Right cardiac atrium (tissue), 5 donors: ENCODE measurements at regions not wholly inside any gene's neighbourhood (a gene's known extent, or its start where the extent isn't known, plus 50 kb on each side); places are given as distances from the start of the nearest gene placed in this dataset.
"Not testable (repeated sequence)": the region's sequence is repeated elsewhere in the genome, so short reads cannot be mapped to it uniquely, and the experiment has no call there.

Source experiments
- ATAC-seq, 2 donors: fragments of 200-7000 bp; cut with Tn5 transposase; one replicate each; pipeline versions ENCODE4 v1.8.0 to v1.9.1; 2020; ENCODE audit warnings: moderate library complexity in 2 of 2, mild to moderate bottlenecking in 1 of 2
- DNase-seq, 3 donors: peaks; one replicate each; pipeline ENCODE4 v3.0.0-alpha.2; 2020
- H3K27ac ChIP-seq: one replicate; pipeline ENCODE4 v1.5.1; 2013; ENCODE audit warnings: mild to moderate bottlenecking, low read length, control low read depth, moderate library complexity
- H3K27me3 ChIP-seq: one replicate; pipeline ENCODE4 v1.6.1; 2013; ENCODE audit not compliant: control insufficient read depth, insufficient read depth
- H3K4me1 ChIP-seq: one replicate; pipeline ENCODE4 v1.6.1; 2013; ENCODE audit warnings: low read length; ENCODE audit not compliant: control insufficient read depth, insufficient read depth
- H3K4me3 ChIP-seq: one replicate; pipeline ENCODE4 v1.5.1; 2013; ENCODE audit warnings: low read length, control low read depth
- H3K9me3 ChIP-seq: one replicate; pipeline ENCODE4 v1.6.1; 2013; ENCODE audit warnings: low read length; ENCODE audit not compliant: control insufficient read depth
- WGBS: extraction: QIAGEN DNeasy Blood & Tissue Kit; methylation state at CpG from one replicate; pipeline ENCODE4 v1.1.7; 2013; 5-methylcytosine and 5-hydroxymethylcytosine counted together
- intact Hi-C, 4 donors: fragments of 100-400 bp; cut with DNase I; formaldehyde crosslinking; loops; one replicate each; pipeline versions ENCODE4 v1.11.0 to v1.14.0; 2022 to 2023
- donor health status: healthy with polysubstance abuse.
- donor health status: DM: no; HTN: yes; CAD: no.
- donor health status: DM: no; HTN: no; CAD: no.
- donor health status: DM: no; HTN: yes; CAD: no; lungs with severe emphysema.
- donor health status: DM: yes; HTN: yes; CAD: no.

DNA sequence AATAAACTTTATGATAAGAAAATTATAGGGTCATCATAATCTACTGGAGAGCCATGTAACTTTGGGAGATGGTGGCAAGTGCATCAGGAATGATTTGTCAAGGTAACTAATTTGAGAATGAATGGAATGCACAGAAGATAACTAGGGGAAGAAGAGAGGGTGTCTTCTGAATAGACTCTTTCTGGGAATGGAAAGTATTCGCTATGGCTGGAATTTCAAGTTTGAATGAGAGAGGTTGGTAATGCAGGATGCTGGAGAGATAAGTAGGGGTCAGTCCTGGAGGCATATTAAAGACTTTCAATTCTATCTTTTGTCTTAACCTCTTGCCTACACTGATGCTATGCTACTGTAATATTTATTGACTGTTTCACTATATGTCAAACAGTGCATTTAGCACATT is 714.2 kb downstream of the CETN3 start:
- ATAC-seq = no peak
- no peaks in the 10 kb centered on the region for H3K27me3 ChIP-seq
- H3K4me1 ChIP-seq = no peaks in the 10 kb centered on the region
- DNase-seq = no peak
- no peaks in the 10 kb centered on the region for H3K9me3 ChIP-seq
- H3K4me3 ChIP-seq = no peak overlapping the region
- 94% methylated on average over 1 of the region's 1 CpG for WGBS
- H3K27ac ChIP-seq = no peak overlapping the region
- intact Hi-C loops = no loop called here

DNA sequence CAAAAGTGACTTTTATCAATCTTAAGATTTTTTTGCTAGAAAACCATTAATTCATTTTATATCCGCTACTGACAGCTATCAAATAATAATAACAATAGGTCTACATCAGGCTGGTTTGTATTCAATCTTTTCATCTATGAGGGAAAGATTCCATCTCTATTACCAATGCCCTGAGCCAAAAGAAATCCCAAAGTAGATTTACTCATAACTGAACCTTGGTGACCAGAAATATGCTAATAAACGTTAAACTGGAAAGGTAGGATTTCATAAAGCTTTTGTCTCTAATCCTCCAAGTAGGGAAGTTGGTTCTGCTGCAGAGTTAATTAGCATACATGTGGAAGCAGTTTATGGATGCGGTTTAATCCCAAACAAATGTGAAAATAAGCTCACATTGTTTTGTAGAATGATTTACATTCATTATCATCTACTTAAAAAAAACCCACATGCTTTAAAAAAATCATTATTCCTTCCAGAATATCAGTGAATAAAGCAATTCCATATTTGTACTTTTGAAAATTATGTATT is 715.5 kb downstream of the CETN3 start:
- H3K9me3 ChIP-seq = no peaks in the 10 kb centered on the region
- WGBS = 82% methylated on average over 3 of the region's 3 CpGs
- H3K27ac ChIP-seq = no peak overlapping the region
- intact Hi-C loops = no loop called here
- no peaks in the 10 kb centered on the region for H3K27me3 ChIP-seq
- H3K4me3 ChIP-seq = no peak overlapping the region
- DNase-seq (no peak), ATAC-seq (no peak)
- H3K4me1 ChIP-seq = no peaks in the 10 kb centered on the region

DNA sequence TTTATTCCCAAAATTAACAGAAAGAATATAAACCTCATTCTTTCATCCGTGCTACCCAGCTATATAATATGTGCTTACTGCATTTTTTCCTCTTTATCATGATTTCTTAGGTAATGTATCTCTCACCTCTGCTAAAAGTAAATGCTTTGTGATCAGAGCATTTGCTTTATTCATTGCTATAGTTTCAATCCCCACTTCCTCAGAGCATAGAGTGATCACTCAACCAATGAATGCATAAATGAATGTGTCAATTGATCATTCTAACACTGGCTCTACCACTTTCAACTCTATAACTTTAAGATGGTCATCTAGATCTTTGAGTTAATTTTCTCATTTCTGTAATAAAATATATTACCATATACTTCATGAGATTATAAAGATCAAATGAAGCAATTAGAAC is 719.2 kb downstream of the CETN3 start:
- Histone ChIP-seq H3K27ac (no peak overlapping the region), H3K4me3 (no peak overlapping the region), H3K9me3 (no peaks in the 10 kb centered on the region), H3K4me1 (peaks cover 2% of the 10 kb centered on the region), H3K27me3 (no peaks in the 10 kb centered on the region)
- intact Hi-C loops = no loop called here
- no peak for DNase-seq
- ATAC-seq = no peak
- 90% methylated on average over 1 of the region's 1 CpG for WGBS

DNA sequence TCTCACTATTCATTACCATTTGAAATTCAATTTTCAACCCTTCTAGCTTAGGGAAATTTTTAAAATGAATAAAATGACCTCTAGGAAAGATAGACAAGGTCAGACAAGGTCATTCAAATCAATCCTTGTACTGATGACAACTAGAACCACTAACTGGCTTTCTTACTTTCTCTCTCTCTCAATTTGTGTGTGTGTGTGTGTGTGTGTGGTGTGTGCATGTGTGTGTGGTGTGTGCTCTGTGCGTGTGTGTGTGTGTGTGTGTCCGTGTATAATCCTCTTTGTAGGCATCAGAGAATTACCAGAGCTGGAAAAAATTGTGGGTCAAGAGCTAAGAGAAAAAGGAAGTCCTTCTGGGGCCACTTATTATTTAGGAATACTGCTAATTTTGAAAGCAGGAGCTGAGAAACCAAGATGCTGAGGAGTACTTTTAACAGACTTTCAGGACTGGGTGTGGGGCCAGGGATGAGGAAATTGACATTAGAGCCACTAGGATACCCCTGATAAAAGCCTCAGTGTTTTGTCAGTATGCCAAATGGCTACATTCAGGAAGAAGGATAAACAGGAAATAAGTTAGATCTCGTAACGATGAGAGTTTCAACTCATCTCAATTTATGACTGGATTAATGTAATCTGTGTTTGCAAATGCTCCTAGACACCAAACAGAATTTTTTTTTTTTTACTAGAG is 723.3 kb downstream of the CETN3 start:
- Histone ChIP-seq H3K4me1 (peaks cover 2% of the 10 kb centered on the region), H3K27me3 (no peaks in the 10 kb centered on the region), H3K4me3 (peak overlapping the region; percentile 31), H3K27ac (no peak overlapping the region), H3K9me3 (no peaks in the 10 kb centered on the region)
- intact Hi-C loops = no loop called here
- peak in 1 of 2 donors; percentile 26 for ATAC-seq
- WGBS = 12% methylated on average over 4 of the region's 4 CpGs
- DNase-seq = no peak

DNA sequence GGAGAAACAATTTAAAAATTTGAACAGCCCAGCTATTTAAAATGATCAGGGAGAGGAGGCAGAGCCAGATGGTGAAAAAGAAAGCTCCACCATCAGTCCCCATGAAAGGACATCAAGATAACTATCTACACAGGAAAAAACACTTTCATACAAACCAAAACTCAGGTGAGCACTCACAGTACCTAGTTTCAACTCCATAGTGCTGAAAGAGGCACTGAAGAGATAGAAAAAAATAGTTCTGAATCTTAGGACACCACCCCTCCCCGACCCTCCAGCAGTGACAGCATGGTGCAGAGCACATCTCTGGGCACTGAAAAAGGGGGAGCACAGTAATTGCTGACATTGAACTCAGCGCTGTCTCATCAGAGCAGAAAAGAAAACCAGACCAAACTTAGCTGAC is 732.9 kb downstream of the CETN3 start:
- WGBS = 95% methylated on average over 2 of the region's 2 CpGs
- no peak for DNase-seq
- Histone ChIP-seq H3K4me1 (no peaks in the 10 kb centered on the region), H3K9me3 (no peaks in the 10 kb centered on the region), H3K27me3 (no peaks in the 10 kb centered on the region), H3K27ac (no peak overlapping the region), H3K4me3 (no peak overlapping the region)
- intact Hi-C loops = no loop called here
- ATAC-seq = no peak

DNA sequence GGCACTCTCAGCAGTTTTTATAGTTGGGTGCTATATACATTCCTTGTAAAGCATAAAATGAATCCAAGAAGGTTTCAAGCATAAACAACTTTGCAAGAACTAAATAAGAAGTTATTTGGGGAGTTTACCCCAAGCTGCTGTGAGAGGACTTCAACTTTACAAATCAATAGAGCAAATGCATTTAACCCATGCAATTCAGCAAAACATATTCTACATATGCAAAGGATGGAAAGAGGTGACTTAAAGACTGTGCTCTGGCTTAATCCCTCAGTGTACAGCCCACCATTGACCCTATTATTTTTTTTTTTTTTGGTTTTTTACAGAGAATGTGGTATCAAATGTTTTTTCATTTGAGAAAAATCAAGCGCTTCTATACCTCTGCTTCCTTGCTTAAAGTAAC is 736.5 kb downstream of the CETN3 start:
- no peak for ATAC-seq
- 98% methylated on average over 1 of the region's 1 CpG for WGBS
- intact Hi-C loops = no loop called here

DNA sequence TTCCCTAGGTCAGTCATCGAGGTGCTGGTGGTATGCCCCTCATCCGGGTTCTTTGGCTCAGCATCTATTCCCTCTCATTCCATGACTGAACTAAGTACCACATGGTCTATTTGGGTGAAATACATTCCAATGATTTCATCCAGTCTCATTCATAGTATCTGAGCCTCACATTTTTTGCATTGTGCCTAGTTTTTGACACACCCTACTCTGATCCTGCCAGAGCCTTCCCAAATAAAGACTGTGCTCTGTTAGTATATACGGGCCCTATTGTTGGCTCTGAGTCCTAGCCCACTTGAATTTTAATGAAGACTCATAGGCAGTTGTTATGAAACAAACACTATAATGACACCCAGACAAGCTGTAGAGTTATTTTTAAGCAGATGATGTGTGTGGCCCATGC is 740.7 kb downstream of the CETN3 start:
- 75% methylated on average over 3 of the region's 3 CpGs for WGBS
- intact Hi-C loops = no loop called here
- no peak for ATAC-seq

More for the DNA sequence above, 736.5 kb downstream of the CETN3 start:
- H3K4me3 ChIP-seq = no peak overlapping the region
- DNase-seq = no peak
- no peaks in the 10 kb centered on the region for H3K9me3 ChIP-seq
- no peaks in the 10 kb centered on the region for H3K4me1 ChIP-seq
- H3K27me3 ChIP-seq = no peaks in the 10 kb centered on the region
- no peak overlapping the region for H3K27ac ChIP-seq

DNA sequence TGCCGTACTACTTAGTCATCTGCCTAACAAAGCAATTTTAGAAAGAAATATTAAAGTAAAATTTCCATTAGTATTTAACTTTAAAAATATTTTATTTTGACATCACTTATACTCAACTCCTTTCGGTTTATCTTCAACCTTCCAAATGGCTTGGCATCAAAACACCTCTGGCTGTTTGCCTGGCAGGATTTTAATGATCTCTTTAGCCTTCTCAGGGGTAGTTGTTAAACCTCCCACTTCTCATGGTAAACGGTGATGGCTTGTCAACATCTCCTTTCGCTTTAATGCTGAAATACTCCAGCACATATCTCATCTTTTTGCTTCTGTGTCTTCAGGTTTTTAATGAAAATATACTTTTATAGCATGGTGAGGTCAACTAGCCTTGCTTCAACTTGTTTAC is 747.1 kb downstream of the CETN3 start:
- DNase-seq (no peak), ATAC-seq (no peak)
- intact Hi-C loops = no loop called here
- 45% methylated on average over 4 of the region's 4 CpGs for WGBS
- H3K4me1 ChIP-seq = no peaks in the 10 kb centered on the region
- H3K27me3 ChIP-seq = no peaks in the 10 kb centered on the region
- no peak overlapping the region for H3K27ac ChIP-seq
- no peak overlapping the region for H3K4me3 ChIP-seq
- no peaks in the 10 kb centered on the region for H3K9me3 ChIP-seq

More for the DNA sequence above, 740.7 kb downstream of the CETN3 start:
- Histone ChIP-seq H3K27me3 (no peaks in the 10 kb centered on the region), H3K27ac (no peak overlapping the region), H3K9me3 (no peaks in the 10 kb centered on the region), H3K4me3 (no peak overlapping the region), H3K4me1 (no peaks in the 10 kb centered on the region)
- DNase-seq = no peak

DNA sequence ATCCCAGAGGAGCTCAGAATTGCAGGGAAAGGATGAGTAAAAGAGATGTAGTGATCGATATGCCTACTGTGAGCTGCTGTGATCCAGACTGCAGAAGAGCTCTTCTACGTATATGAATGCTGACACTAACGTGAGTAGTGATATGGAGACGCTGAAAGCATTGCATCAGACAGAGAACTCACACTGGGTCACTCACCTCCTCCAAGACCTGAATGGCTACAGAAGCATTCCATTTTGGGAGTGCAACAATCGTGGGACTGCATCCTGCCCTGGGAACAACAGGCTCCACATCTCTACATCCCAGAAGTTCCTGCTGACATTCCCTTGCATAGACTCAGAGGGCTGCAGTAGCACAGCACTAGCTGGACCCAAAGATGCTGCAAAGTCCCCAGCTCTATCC is 755.9 kb upstream of the MEF2C start:
- Histone ChIP-seq H3K27me3 (no peaks in the 10 kb centered on the region), H3K27ac (no peak overlapping the region), H3K4me3 (no peak overlapping the region), H3K9me3 (peaks cover 3% of the 10 kb centered on the region), H3K4me1 (no peaks in the 10 kb centered on the region)
- 87% methylated on average over 5 of the region's 5 CpGs for WGBS
- DNase-seq = no peak
- ATAC-seq = no peak
- intact Hi-C loops = no loop called here

DNA sequence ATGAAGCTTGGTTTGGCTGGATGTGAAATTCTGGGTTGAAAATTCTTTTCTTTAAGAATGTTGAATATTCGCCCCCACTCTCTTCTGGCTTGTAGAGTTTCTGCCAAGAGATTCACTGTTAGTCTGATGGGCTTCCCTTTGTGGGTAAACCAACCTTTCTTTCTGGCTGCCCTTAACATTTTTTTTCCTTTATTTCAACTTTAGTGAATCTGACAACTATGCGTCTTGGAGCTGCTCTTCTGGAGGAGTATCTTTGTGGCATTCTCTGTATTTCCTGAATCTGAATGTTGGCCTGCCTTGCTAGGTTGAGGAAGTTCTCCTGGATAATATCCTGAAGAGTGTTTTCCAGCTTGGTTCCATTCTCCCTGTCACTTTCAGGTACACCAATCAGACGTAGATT is 751.2 kb upstream of the MEF2C start:
- DNase-seq, H3K27ac ChIP-seq, intact Hi-C loops, ATAC-seq, H3K4me1 ChIP-seq, H3K4me3 ChIP-seq, H3K27me3 ChIP-seq, H3K9me3 ChIP-seq: not testable (repeated sequence)
- WGBS = 80% methylated on average over 3 of the region's 3 CpGs

DNA sequence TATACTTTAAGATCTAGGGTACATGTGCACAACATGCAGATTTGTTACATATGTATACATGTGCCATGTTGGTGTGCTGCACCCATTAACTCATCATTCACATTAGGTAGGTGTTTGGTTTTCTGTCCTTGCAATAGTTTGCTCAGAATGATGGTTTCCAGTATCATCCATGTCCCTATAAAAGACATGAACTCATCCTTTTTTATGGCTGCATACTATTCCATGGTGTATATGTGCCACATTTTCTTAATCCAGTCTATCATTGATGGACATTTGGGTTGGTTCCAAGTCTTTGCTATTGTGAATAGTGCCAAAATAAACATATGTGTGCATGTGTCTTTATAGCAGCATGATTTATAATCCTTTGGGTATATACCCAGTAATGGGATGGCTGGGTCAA is 747.1 kb upstream of the MEF2C start:
- ATAC-seq, H3K4me1 ChIP-seq, H3K9me3 ChIP-seq, DNase-seq, intact Hi-C loops, H3K27ac ChIP-seq, H3K4me3 ChIP-seq, H3K27me3 ChIP-seq: not testable (repeated sequence)
